GM19351 (cell line): ENCODE measurements at regions not wholly inside any gene's neighbourhood (a gene's known extent, or its start where the extent isn't known, plus 50 kb on each side); places are given as distances from the start of the nearest gene placed in this dataset.

Experiments
- ATAC-seq: cut with Tn5 transposase; IDR thresholded peaks from one replicate; pipeline ENCODE4 v1.9.1; 2021; ENCODE audit warnings: mild to moderate bottlenecking, moderate library complexity; ENCODE audit not compliant: unreplicated experiment

GRCh38 chr10:88194041-88194887, 330.8 kb downstream of the PTEN start:
- ATAC-seq, result peak; percentile 48

GRCh38 chr10:88194961-88195367, 331.5 kb downstream of the PTEN start:
- ATAC-seq, result no peak

GRCh38 chr10:88195841-88196240, 332.4 kb downstream of the PTEN start:
- ATAC-seq, result no peak

- no peak for ATAC-seq
These were observed 332.9 kb downstream of the PTEN start for GRCh38 chr10:88196291-88196690.

GRCh38 chr10:88198023-88198422, 334.6 kb downstream of the PTEN start:
- no peak for ATAC-seq

- ATAC-seq, result no peak
These were observed 337.0 kb downstream of the PTEN start for GRCh38 chr10:88200312-88201032.

- no peak for ATAC-seq
These were observed 342.5 kb downstream of the PTEN start for GRCh38 chr10:88205842-88206446.

- ATAC-seq, result no peak
These were observed 343.7 kb downstream of the PTEN start for GRCh38 chr10:88207121-88207546.

GRCh38 chr10:88209231-88209630, 345.8 kb downstream of the PTEN start:
- no peak for ATAC-seq

- ATAC-seq, result no peak
These were observed 346.6 kb downstream of the PTEN start for GRCh38 chr10:88209837-88210561.

- no peak for ATAC-seq
These were observed 347.8 kb downstream of the PTEN start for GRCh38 chr10:88211230-88211629.

GRCh38 chr10:88212069-88212468, 348.6 kb downstream of the PTEN start:
- ATAC-seq, result no peak

GRCh38 chr10:88213065-88213605, 349.7 kb downstream of the PTEN start:
- ATAC-seq, result no peak

- ATAC-seq, result no peak
These were observed 353.6 kb downstream of the PTEN start for GRCh38 chr10:88216976-88217375.

GRCh38 chr10:88218362-88218761, 354.9 kb downstream of the PTEN start:
- ATAC-seq, result no peak

- ATAC-seq, result no peak
These were observed 356.3 kb downstream of the PTEN start for GRCh38 chr10:88219753-88220152.

GRCh38 chr10:88221010-88221973, 357.9 kb downstream of the PTEN start:
- ATAC-seq, result no peak

- no peak for ATAC-seq
These were observed 359.5 kb downstream of the PTEN start for GRCh38 chr10:88222881-88223280.
